ENCODE measurements at regions not wholly inside any gene's neighbourhood (a gene's known extent, or its start where the extent isn't known, plus 50 kb on each side); places are given as distances from the start of the nearest gene placed in this dataset.

GRCh38 chr6:112983713-112984261, 636.7 kb downstream of the RFPL4B start:
- no peak for TF ChIP-seq CTCF (IDR thresholded peaks at IDR 0.05; ENCODE audit: low read depth, low read length, missing control alignments)
- no peak for DNase-seq (ENCODE audit: extremely low read depth, low read depth)
- no peak overlapping the region for H3K4me3 ChIP-seq (replicated peaks; ENCODE audit: low read depth, low read length)

GRCh38 chr6:112984899-112985298, 637.8 kb downstream of the RFPL4B start:
- no peak for TF ChIP-seq CTCF (IDR thresholded peaks at IDR 0.05; ENCODE audit: low read depth, low read length, missing control alignments)
- DNase-seq (ENCODE audit: extremely low read depth, low read depth), result no peak
- no peak overlapping the region for H3K4me3 ChIP-seq (replicated peaks; ENCODE audit: low read depth, low read length)

- TF ChIP-seq CTCF (IDR thresholded peaks at IDR 0.05; ENCODE audit: low read depth, low read length, missing control alignments), result no peak
- H3K4me3 ChIP-seq (replicated peaks; ENCODE audit: low read depth, low read length), result no peak overlapping the region
- no peak for DNase-seq (ENCODE audit: extremely low read depth, low read depth)
These were observed 639.2 kb downstream of the RFPL4B start for GRCh38 chr6:112986321-112986720.

GRCh38 chr6:112988748-112989147, 641.6 kb downstream of the RFPL4B start:
- no peak for DNase-seq (ENCODE audit: extremely low read depth, low read depth)
- no peak overlapping the region for H3K4me3 ChIP-seq (replicated peaks; ENCODE audit: low read depth, low read length)
- no peak for TF ChIP-seq CTCF (IDR thresholded peaks at IDR 0.05; ENCODE audit: low read depth, low read length, missing control alignments)

GRCh38 chr6:112990971-112991370, 643.8 kb downstream of the RFPL4B start:
- TF ChIP-seq CTCF (IDR thresholded peaks at IDR 0.05; ENCODE audit: low read depth, low read length, missing control alignments), result no peak
- no peak overlapping the region for H3K4me3 ChIP-seq (replicated peaks; ENCODE audit: low read depth, low read length)
- DNase-seq (ENCODE audit: extremely low read depth, low read depth), result no peak

GRCh38 chr6:112991912-112992311, 644.8 kb downstream of the RFPL4B start:
- H3K4me3 ChIP-seq (replicated peaks; ENCODE audit: low read depth, low read length), result no peak overlapping the region
- no peak for TF ChIP-seq CTCF (IDR thresholded peaks at IDR 0.05; ENCODE audit: low read depth, low read length, missing control alignments)
- no peak for DNase-seq (ENCODE audit: extremely low read depth, low read depth)
